H1 (cell line): ENCODE measurements at regions not wholly inside any gene's neighbourhood (a gene's known extent, or its start where the extent isn't known, plus 50 kb on each side); places are given as distances from the start of the nearest gene placed in this dataset.
A peak's percentile ranks its signal among the peaks of the same experiment; 100 is the strongest.

Source experiments
- ASH2L ChIP-seq: fragments of 200-600, 300-600 bp; sonication (generic); IDR thresholded peaks from one replicate; pipeline ENCODE4 v1.7.1; 2017; ENCODE audit warnings: low read length
- BCL11A ChIP-seq, 2 experiments: IDR thresholded peaks; one replicate each; pipeline ENCODE4 v1.6.1; 2011; ENCODE audit warnings: low read depth in 2 of 2, low read length in 2 of 2, mild to moderate bottlenecking in 2 of 2
- EGR1 ChIP-seq: IDR thresholded peaks from 2 replicates; pipeline ENCODE4 v1.6.1; 2011; ENCODE audit warnings: low read depth, low read length, borderline replicate concordance
- EP300 ChIP-seq, 2 experiments: IDR thresholded peaks; 1 replicate in 1 of 2; 2 replicates in 1 of 2; pipeline ENCODE4 v1.6.1; 2011 to 2012; ENCODE audit warnings: low read depth in 2 of 2, low read length in 2 of 2, mild to moderate bottlenecking in 2 of 2, borderline replicate concordance in 1 of 2, inconsistent platforms in 1 of 2, moderate library complexity in 1 of 2
- KDM4A ChIP-seq: IDR thresholded peaks from one replicate; pipeline ENCODE4 v1.7.1; 2012; ENCODE audit warnings: low read depth, mild to moderate bottlenecking, moderate library complexity, low read length, inconsistent platforms; ENCODE audit not compliant: severe bottlenecking
- TBP ChIP-seq: IDR thresholded peaks from 2 replicates; pipeline ENCODE4 v1.6.1; 2011; ENCODE audit warnings: low read depth, low read length, improper control_type of control experiment

DNA sequence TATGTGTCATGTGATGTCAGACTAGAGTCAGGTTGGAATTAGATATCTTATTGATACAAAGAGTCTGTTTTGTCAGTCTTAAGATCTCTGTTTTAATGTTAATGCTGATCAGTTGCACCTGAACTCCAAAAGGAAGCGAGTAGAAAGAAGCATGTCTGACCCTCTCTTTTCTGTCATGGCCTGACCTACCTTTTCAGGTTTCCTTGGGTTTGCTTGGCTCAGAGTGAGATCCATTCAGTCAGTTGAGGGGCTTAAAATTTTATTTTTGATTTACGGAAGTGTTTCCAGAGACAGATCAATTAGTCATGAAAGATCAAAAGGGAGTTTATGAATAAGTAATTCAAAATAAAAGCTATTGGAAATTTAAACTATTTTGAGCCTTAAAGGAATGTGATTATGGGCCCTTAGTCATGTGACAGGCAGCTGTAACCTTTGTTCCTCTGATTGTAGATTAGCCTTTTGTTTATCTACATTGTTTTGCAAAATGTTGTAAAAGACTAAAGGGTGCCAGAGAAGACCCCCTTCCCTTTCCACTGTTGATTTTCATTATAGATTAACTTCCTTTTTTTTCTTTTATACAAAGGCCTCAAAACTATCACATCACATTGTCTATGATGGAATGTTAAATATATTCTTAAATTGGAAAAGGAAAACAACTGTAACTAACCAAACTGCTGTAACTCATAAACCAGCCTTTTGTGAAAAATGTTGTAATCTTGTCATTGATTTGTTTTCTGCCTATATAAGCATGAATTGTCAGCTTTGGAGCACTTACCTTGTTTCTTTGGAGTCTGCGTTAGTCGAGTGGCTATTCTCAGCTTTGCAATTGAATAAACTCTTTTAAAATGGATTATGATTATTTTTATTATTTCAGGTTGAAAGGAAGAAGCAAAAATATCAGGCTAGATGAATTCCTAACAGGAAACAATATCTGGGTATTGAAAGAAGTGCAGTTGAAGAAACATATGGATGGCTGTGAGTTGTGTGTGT lies 195.5 kb upstream of the MBL2 start (continued):
- TF ChIP-seq BCL11A (IDR thresholded peaks at IDR 0.05; ENCODE audit: low read depth in 2 of 2, low read length in 2 of 2) (no peak), EGR1 (no peak), EP300 (IDR thresholded peaks at IDR 0.05; ENCODE audit: borderline replicate concordance in 1 of 2, low read depth in 2 of 2, low read length in 2 of 2) (peak in 1 of 2 experiments; percentile 37; a peak in 1 of 3 replicates), TBP (no peak), ASH2L (no peak), KDM4A (no peak)
